ENCODE measurements at regions not wholly inside any gene's neighbourhood (a gene's known extent, or its start where the extent isn't known, plus 50 kb on each side); places are given as distances from the start of the nearest gene placed in this dataset.

- no peak for DNase-seq
These were observed 52.0 kb upstream of the CCL2 start for GRCh38 chr17:34203018-34203638.

GRCh38 chr17:34204402-34204801 is 50.7 kb upstream of the CCL2 start:
- no peak for DNase-seq
